ENCODE measurements at regions not wholly inside any gene's neighbourhood (a gene's known extent, or its start where the extent isn't known, plus 50 kb on each side); places are given as distances from the start of the nearest gene placed in this dataset.

GRCh38 chr2:228705318-228705717 lies 523.8 kb upstream of the SPHKAP start:
- 59% methylated on average over 4 of the region's 4 CpGs for WGBS

GRCh38 chr2:228703152-228703551 lies 521.7 kb upstream of the SPHKAP start:
- WGBS, result 87% methylated on average over 6 of the region's 6 CpGs
- Histone ChIP-seq H3K27ac (ENCODE audit: low read depth in 1 of 2, low read length in 2 of 2) (no peak overlapping the region), H3K27me3 (ENCODE audit: control insufficient read depth in 4 of 4, insufficient read depth in 4 of 4, low read length in 3 of 4) (no peaks in the 10 kb centered on the region), H3K4me3 (ENCODE audit: low read depth in 1 of 3, low read length in 3 of 3) (no peak overlapping the region), H3K36me3 (ENCODE audit: control insufficient read depth in 4 of 4, insufficient read depth in 3 of 4, low read depth in 1 of 4, low read length in 3 of 4) (no peaks in the 10 kb centered on the region), H3K9me3 (ENCODE audit: control insufficient read depth in 4 of 4, low read length in 3 of 4) (no peaks in the 10 kb centered on the region), H3K4me1 (ENCODE audit: control insufficient read depth in 4 of 4, insufficient read depth in 4 of 4, low read length in 3 of 4) (peaks cover 0 to 8% (median 7%) of the 10 kb centered on the region in 4 donors), H3K9ac (ENCODE audit: low read depth in 1 of 2, low read length in 2 of 2) (no peak overlapping the region)
- DNase-seq (ENCODE audit: low spot score), result no peak
- no peak for TF ChIP-seq JUND (IDR thresholded peaks at IDR 0.05)
- TF ChIP-seq NR2F2 (IDR thresholded peaks at IDR 0.05), result no peak
- TF ChIP-seq, protein P1, sequence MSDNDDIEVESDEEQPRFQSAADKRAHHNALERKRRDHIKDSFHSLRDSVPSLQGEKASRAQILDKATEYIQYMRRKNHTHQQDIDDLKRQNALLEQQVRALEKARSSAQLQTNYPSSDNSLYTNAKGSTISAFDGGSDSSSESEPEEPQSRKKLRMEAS (IDR thresholded peaks at IDR 0.05), result no peak
- TF ChIP-seq ATF3 (IDR thresholded peaks at IDR 0.05), result no peak
- TF ChIP-seq, protein P2, sequence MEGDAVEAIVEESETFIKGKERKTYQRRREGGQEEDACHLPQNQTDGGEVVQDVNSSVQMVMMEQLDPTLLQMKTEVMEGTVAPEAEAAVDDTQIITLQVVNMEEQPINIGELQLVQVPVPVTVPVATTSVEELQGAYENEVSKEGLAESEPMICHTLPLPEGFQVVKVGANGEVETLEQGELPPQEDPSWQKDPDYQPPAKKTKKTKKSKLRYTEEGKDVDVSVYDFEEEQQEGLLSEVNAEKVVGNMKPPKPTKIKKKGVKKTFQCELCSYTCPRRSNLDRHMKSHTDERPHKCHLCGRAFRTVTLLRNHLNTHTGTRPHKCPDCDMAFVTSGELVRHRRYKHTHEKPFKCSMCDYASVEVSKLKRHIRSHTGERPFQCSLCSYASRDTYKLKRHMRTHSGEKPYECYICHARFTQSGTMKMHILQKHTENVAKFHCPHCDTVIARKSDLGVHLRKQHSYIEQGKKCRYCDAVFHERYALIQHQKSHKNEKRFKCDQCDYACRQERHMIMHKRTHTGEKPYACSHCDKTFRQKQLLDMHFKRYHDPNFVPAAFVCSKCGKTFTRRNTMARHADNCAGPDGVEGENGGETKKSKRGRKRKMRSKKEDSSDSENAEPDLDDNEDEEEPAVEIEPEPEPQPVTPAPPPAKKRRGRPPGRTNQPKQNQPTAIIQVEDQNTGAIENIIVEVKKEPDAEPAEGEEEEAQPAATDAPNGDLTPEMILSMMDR (IDR thresholded peaks at IDR 0.05; ENCODE audit: low read depth, low read length, missing input control), result no peak
- TF ChIP-seq RXRA (IDR thresholded peaks at IDR 0.05), result no peak
- no peak for TF ChIP-seq RAD21 (IDR thresholded peaks at IDR 0.05)
- TF ChIP-seq YY1 (IDR thresholded peaks at IDR 0.05), result no peak
- TF ChIP-seq EGR1 (IDR thresholded peaks at IDR 0.05; ENCODE audit: low read depth in 2 of 2), result no peak
- no peak for TF ChIP-seq HNF4A (conservative IDR thresholded peaks at IDR 0.05)

More at GRCh38 chr2:228705318-228705717, 523.8 kb upstream of the SPHKAP start:
- no peaks in the 10 kb centered on the region for H3K9me3 ChIP-seq (ENCODE audit: control insufficient read depth in 4 of 4, low read length in 3 of 4)
- peaks cover 0 to 16% (median 7%) of the 10 kb centered on the region in 4 donors for H3K4me1 ChIP-seq (ENCODE audit: control insufficient read depth in 4 of 4, insufficient read depth in 4 of 4, low read length in 3 of 4)
- H3K4me3 ChIP-seq (ENCODE audit: low read depth in 1 of 3, low read length in 3 of 3), result no peak overlapping the region
- no peak for TF ChIP-seq FOXA2 (IDR thresholded peaks at IDR 0.05)
- TF ChIP-seq, protein P3, sequence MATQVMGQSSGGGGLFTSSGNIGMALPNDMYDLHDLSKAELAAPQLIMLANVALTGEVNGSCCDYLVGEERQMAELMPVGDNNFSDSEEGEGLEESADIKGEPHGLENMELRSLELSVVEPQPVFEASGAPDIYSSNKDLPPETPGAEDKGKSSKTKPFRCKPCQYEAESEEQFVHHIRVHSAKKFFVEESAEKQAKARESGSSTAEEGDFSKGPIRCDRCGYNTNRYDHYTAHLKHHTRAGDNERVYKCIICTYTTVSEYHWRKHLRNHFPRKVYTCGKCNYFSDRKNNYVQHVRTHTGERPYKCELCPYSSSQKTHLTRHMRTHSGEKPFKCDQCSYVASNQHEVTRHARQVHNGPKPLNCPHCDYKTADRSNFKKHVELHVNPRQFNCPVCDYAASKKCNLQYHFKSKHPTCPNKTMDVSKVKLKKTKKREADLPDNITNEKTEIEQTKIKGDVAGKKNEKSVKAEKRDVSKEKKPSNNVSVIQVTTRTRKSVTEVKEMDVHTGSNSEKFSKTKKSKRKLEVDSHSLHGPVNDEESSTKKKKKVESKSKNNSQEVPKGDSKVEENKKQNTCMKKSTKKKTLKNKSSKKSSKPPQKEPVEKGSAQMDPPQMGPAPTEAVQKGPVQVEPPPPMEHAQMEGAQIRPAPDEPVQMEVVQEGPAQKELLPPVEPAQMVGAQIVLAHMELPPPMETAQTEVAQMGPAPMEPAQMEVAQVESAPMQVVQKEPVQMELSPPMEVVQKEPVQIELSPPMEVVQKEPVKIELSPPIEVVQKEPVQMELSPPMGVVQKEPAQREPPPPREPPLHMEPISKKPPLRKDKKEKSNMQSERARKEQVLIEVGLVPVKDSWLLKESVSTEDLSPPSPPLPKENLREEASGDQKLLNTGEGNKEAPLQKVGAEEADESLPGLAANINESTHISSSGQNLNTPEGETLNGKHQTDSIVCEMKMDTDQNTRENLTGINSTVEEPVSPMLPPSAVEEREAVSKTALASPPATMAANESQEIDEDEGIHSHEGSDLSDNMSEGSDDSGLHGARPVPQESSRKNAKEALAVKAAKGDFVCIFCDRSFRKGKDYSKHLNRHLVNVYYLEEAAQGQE (IDR thresholded peaks at IDR 0.05), result no peak
- TF ChIP-seq TAF1 (conservative IDR thresholded peaks at IDR 0.05), result no peak
- TF ChIP-seq GABPA (IDR thresholded peaks at IDR 0.05 in 1 of 2, conservative IDR thresholded peaks at IDR 0.05 in 1 of 2), result no peak
- TF ChIP-seq HNF4A (conservative IDR thresholded peaks at IDR 0.05), result no peak
- TF ChIP-seq RAD21 (IDR thresholded peaks at IDR 0.05), result no peak
- TF ChIP-seq, protein P2 (IDR thresholded peaks at IDR 0.05; ENCODE audit: low read depth, low read length, missing input control), result no peak
- TF ChIP-seq NR2F2 (IDR thresholded peaks at IDR 0.05), result no peak
- TF ChIP-seq, protein P1 (IDR thresholded peaks at IDR 0.05), result no peak
- TF ChIP-seq YY1 (IDR thresholded peaks at IDR 0.05), result no peak
- no peak for TF ChIP-seq JUND (IDR thresholded peaks at IDR 0.05)
- no peak for TF ChIP-seq FOXA1 (IDR thresholded peaks at IDR 0.05)
- TF ChIP-seq SP1 (IDR thresholded peaks at IDR 0.05), result no peak
- TF ChIP-seq HNF4G (IDR thresholded peaks at IDR 0.05), result no peak
- TF ChIP-seq RXRA (IDR thresholded peaks at IDR 0.05), result no peak
- H3K27ac ChIP-seq (ENCODE audit: low read depth in 1 of 2, low read length in 2 of 2), result no peak overlapping the region
- H3K36me3 ChIP-seq (ENCODE audit: control insufficient read depth in 4 of 4, insufficient read depth in 3 of 4, low read depth in 1 of 4, low read length in 3 of 4), result no peaks in the 10 kb centered on the region
- DNase-seq (ENCODE audit: low spot score), result no peak
- no peaks in the 10 kb centered on the region for H3K27me3 ChIP-seq (ENCODE audit: control insufficient read depth in 4 of 4, insufficient read depth in 4 of 4, low read length in 3 of 4)
- no peak overlapping the region for H3K9ac ChIP-seq (ENCODE audit: low read depth in 1 of 2, low read length in 2 of 2)

Data from liver (tissue), 8 donors.